Trophoblast cell (in vitro differentiated cells and primary cell): ENCODE measurements at regions not wholly inside any gene's neighbourhood (a gene's known extent, or its start where the extent isn't known, plus 50 kb on each side); places are given as distances from the start of the nearest gene placed in this dataset.

Source experiments
- DNase-seq, 2 donors: peaks; one replicate each; pipeline ENCODE4 v3.0.0-alpha.2; 2016
- H2AFZ ChIP-seq: 2 replicates; pipeline ENCODE4 v1.6.1; 2013; ENCODE audit warnings: low read length, moderate library complexity, mild to moderate bottlenecking; ENCODE audit not compliant: insufficient read depth, poor library complexity
- H2AK5ac ChIP-seq: 2 replicates; pipeline ENCODE4 v1.6.1; 2013; ENCODE audit warnings: mild to moderate bottlenecking, low read length
- H2BK120ac ChIP-seq: 2 replicates; pipeline ENCODE4 v1.6.1; 2013; ENCODE audit warnings: low read length, mild to moderate bottlenecking, moderate library complexity; ENCODE audit not compliant: insufficient read depth, poor library complexity
- H2BK12ac ChIP-seq: 2 replicates; pipeline ENCODE4 v1.6.1; 2013; ENCODE audit warnings: mild to moderate bottlenecking, low read length, moderate library complexity
- H2BK5ac ChIP-seq: 2 replicates; pipeline ENCODE4 v1.6.1; 2013; ENCODE audit warnings: low read length, low read depth, moderate library complexity, mild to moderate bottlenecking; ENCODE audit not compliant: poor library complexity
- H3K14ac ChIP-seq: 2 replicates; pipeline ENCODE4 v1.6.1; 2013; ENCODE audit warnings: mild to moderate bottlenecking, low read length
- H3K18ac ChIP-seq: 2 replicates; pipeline ENCODE4 v1.6.1; 2013; ENCODE audit warnings: mild to moderate bottlenecking, low read length
- H3K23ac ChIP-seq: 2 replicates; pipeline ENCODE4 v1.6.1; 2013; ENCODE audit warnings: low read length
- H3K27ac ChIP-seq: 2 replicates; pipeline ENCODE4 v1.5.1; 2013; ENCODE audit warnings: low read depth, mild to moderate bottlenecking, inconsistent platforms, low read length, moderate library complexity
- H3K27me3 ChIP-seq: 2 replicates; pipeline ENCODE4 v1.6.1; 2013; ENCODE audit warnings: inconsistent platforms, mild to moderate bottlenecking, low read length, moderate library complexity; ENCODE audit not compliant: insufficient read depth
- H3K36me3 ChIP-seq, 2 experiments: 1 replicate in 1 of 2; 2 replicates in 1 of 2; pipeline ENCODE4 v1.6.1; 2013; ENCODE audit warnings: low read length in 2 of 2, mild to moderate bottlenecking in 2 of 2, moderate library complexity in 1 of 2; ENCODE audit not compliant: insufficient read depth in 2 of 2, control insufficient read depth in 1 of 2
- H3K4ac ChIP-seq: 2 replicates; pipeline ENCODE4 v1.6.1; 2013; ENCODE audit warnings: low read depth, mild to moderate bottlenecking, low read length, moderate library complexity
- H3K4me1 ChIP-seq, 2 experiments: 1 replicate in 1 of 2; 2 replicates in 1 of 2; pipeline ENCODE4 v1.6.1; 2013; ENCODE audit warnings: low read length in 2 of 2, mild to moderate bottlenecking in 2 of 2, moderate library complexity in 1 of 2; ENCODE audit not compliant: insufficient read depth in 2 of 2, control insufficient read depth in 1 of 2
- H3K4me2 ChIP-seq: 2 replicates; pipeline ENCODE4 v1.6.1; 2013; ENCODE audit warnings: inconsistent platforms, mild to moderate bottlenecking, low read length, moderate library complexity
- H3K4me3 ChIP-seq: 2 replicates; pipeline ENCODE4 v1.5.1; 2013; ENCODE audit warnings: mild to moderate bottlenecking, low read depth, low read length, inconsistent platforms
- H3K79me1 ChIP-seq: one replicate; pipeline ENCODE4 v1.6.1; 2013; ENCODE audit warnings: low read length
- H3K79me2 ChIP-seq: 2 replicates; pipeline ENCODE4 v1.6.1; 2013; ENCODE audit warnings: low read length, mild to moderate bottlenecking; ENCODE audit not compliant: control insufficient read depth, insufficient read depth, poor library complexity
- H3K9ac ChIP-seq: 2 replicates; pipeline ENCODE4 v1.6.1; 2013; ENCODE audit warnings: mild to moderate bottlenecking, low read length
- H3K9me3 ChIP-seq: 2 replicates; pipeline ENCODE4 v1.6.1; 2013; ENCODE audit warnings: low read depth, mild to moderate bottlenecking, control low read depth, inconsistent platforms, low read length; ENCODE audit not compliant: insufficient read depth
- H4K12ac ChIP-seq: 2 replicates; pipeline ENCODE4 v1.6.1; 2013; ENCODE audit warnings: low read depth, mild to moderate bottlenecking, low read length, moderate library complexity
- H4K8ac ChIP-seq: 2 replicates; pipeline ENCODE4 v1.6.1; 2013; ENCODE audit warnings: low read depth, mild to moderate bottlenecking, low read length, moderate library complexity
- H4K91ac ChIP-seq: one replicate; pipeline ENCODE4 v1.6.1; 2013; ENCODE audit warnings: low read depth, mild to moderate bottlenecking, low read length, moderate library complexity
- WGBS: extraction: QIAGEN DNeasy Blood & Tissue Kit; methylation state at CpG from one replicate; pipeline ENCODE4 v1.1.7; 2013; ENCODE audit warnings: missing lambda C conversion rate; ENCODE audit not compliant: insufficient read length, insufficient coverage; ENCODE audit errors: extremely low coverage; 5-methylcytosine and 5-hydroxymethylcytosine counted together

DNA sequence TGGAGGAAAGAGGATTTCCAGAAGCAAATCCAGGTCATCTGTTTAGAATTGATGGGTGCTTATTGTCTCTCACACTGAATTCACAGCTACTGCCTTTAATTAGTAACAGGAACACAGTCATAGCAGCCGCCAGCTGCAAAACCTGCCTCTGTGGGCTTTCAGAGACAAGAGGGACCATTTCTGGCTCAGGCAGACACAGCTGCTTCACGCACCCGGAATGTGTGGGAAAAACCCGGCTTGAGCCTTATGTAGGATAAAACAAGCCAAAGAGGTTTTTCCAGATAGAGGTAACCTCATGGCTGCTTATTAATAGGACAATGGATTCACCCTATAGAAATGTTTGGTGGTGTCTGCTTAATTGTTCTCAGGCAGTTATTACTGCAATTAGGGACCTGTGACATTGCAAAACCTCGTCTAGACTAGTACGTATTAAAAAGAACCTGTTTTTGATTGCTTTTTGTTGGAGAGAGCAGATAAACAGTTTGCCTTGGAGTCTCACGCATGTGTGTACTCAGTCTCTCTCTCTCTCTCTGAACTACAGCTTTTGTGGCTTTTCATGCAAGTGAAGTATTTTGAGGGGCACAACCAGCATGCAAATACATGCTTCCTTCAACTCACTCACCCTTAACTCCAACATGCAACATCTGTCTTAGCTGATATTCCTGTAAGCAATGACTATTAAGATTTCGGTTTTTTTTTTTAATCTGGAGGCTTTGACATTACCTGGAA is 302.7 kb downstream of the PLK2 start:
- H3K9me3 ChIP-seq: peaks cover 3% of the 10 kb centered on the region
- no peak overlapping the region for H2AK5ac ChIP-seq
- no peak overlapping the region for H2AFZ ChIP-seq
- no peak overlapping the region for H3K27ac ChIP-seq
- no peak overlapping the region for H2BK120ac ChIP-seq
- H4K91ac ChIP-seq: no peak overlapping the region
- no peak overlapping the region for H2BK5ac ChIP-seq
- no peak overlapping the region for H3K4me3 ChIP-seq
- H3K79me1 ChIP-seq: no peaks in the 10 kb centered on the region
- no peak overlapping the region for H3K23ac ChIP-seq
- no peaks in the 10 kb centered on the region for H3K27me3 ChIP-seq
- no CpG with 5 or more reads among the region's 8 CpGs for WGBS
- no peaks in the 10 kb centered on the region for H3K79me2 ChIP-seq
- no peak overlapping the region for H3K4ac ChIP-seq
- H4K12ac ChIP-seq: no peak overlapping the region
- H3K14ac ChIP-seq: no peak overlapping the region
- no peak overlapping the region for H3K4me2 ChIP-seq
- peaks cover 0 to 3% of the 10 kb centered on the region in 2 experiments for H3K4me1 ChIP-seq
- H2BK12ac ChIP-seq: no peak overlapping the region
- H4K8ac ChIP-seq: no peak overlapping the region
- H3K36me3 ChIP-seq: no peaks in the 10 kb centered on the region
- no peak overlapping the region for H3K9ac ChIP-seq
- H3K18ac ChIP-seq: no peak overlapping the region
- DNase-seq: peak; percentile 61 to 66

DNA sequence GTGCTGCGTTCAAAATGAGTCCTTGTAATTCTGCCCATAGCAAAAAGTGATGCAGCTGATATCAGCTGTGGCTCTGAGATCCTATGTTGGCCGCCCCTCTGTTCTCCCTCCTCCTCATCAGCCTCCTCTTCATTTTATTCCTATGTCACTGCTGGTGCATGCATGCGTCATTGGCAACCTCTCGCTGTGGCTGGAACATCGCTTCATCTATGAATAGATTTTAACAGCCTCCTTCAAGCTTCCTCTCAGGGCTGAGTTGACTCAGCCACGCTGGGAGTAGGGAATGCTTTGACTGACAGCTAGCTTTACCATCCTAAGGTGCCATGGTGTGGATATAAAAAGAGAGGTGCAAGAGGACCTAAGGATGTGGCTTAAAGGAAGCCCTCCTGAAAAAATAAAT is 303.5 kb downstream of the PLK2 start:
- no peaks in the 10 kb centered on the region for H3K79me1 ChIP-seq
- no peak overlapping the region for H3K14ac ChIP-seq
- H2BK5ac ChIP-seq: no peak overlapping the region
- H2BK120ac ChIP-seq: no peak overlapping the region
- no peak overlapping the region for H4K12ac ChIP-seq
- no CpG with 5 or more reads among the region's 6 CpGs for WGBS
- H3K4me1 ChIP-seq: peaks cover 0 to 3% of the 10 kb centered on the region in 2 experiments
- no peak overlapping the region for H3K27ac ChIP-seq
- H4K91ac ChIP-seq: no peak overlapping the region
- H3K18ac ChIP-seq: no peak overlapping the region
- no peak overlapping the region for H3K4me2 ChIP-seq
- H3K9me3 ChIP-seq: peaks cover 3% of the 10 kb centered on the region
- peak overlapping the region; percentile 33 for H2AFZ ChIP-seq
- H3K4ac ChIP-seq: no peak overlapping the region
- no peaks in the 10 kb centered on the region for H3K27me3 ChIP-seq
- no peaks in the 10 kb centered on the region for H3K36me3 ChIP-seq
- H3K23ac ChIP-seq: no peak overlapping the region
- H4K8ac ChIP-seq: no peak overlapping the region
- H3K4me3 ChIP-seq: no peak overlapping the region
- peak overlapping the region; percentile 22 for H2BK12ac ChIP-seq
- H3K9ac ChIP-seq: no peak overlapping the region
- DNase-seq: no peak
- no peak overlapping the region for H2AK5ac ChIP-seq
- no peaks in the 10 kb centered on the region for H3K79me2 ChIP-seq

DNA sequence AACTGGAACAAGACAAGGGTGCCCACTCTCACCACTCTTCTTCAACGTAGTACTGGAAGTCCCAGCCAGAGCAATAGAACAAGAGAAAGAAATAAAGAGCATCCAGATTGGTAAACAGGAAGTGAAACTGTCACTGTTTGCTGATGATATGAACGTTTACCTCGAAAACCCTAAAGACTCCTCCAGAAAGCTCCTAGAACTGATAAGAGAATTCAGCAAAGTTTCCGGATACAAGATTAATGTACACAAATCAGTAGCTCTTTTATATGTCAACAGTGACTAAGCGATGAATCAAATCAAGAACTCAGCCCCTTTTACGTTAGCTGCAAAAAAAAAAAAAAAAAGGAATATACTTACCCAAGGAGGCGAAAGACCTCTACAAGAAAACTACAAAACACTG is 306.6 kb downstream of the PLK2 start:
- Histone ChIP-seq H3K4me3 (no peak overlapping the region), H3K36me3 (no peaks in the 10 kb centered on the region), H2AK5ac (no peak overlapping the region), H3K27me3 (no peaks in the 10 kb centered on the region), H2AFZ (no peak overlapping the region), H3K18ac (no peak overlapping the region), H3K27ac (no peak overlapping the region), H3K4ac (no peak overlapping the region), H3K14ac (no peak overlapping the region), H3K79me1 (peaks cover 3% of the 10 kb centered on the region), H3K9ac (no peak overlapping the region), H2BK120ac (no peak overlapping the region), H4K8ac (no peak overlapping the region), H3K23ac (no peak overlapping the region), H3K4me2 (no peak overlapping the region), H3K79me2 (no peaks in the 10 kb centered on the region), H3K4me1 (peaks cover 0 to 3% of the 10 kb centered on the region in 2 experiments), H3K9me3 (no peaks in the 10 kb centered on the region), H2BK5ac (no peak overlapping the region), H4K91ac (no peak overlapping the region), H2BK12ac (no peak overlapping the region), H4K12ac (no peak overlapping the region)
- no peak for DNase-seq
- no CpG with 5 or more reads among the region's 7 CpGs for WGBS

DNA sequence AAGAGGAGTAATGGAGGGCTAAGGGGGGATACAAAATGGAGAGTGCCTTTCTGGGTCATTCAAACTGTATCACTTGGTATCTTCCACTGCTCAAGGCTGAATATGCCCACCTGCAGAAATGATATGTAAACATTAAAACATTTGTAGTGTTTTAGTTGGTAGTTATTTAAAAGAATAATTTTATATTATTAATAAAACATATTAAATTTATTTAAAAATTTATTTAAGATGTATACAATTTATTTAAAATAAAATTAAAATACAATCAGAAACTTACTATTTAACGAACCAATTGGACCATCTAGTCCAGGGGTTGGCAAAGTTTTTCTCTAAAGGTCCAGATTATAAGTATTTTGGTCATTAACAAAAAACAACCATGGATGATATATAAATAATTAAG is 308.5 kb downstream of the PLK2 start:
- Histone ChIP-seq H3K4ac (no peak overlapping the region), H2BK120ac (no peak overlapping the region), H2BK12ac (no peak overlapping the region), H3K14ac (no peak overlapping the region), H3K4me3 (no peak overlapping the region), H3K4me1 (peaks cover 0 to 3% of the 10 kb centered on the region in 2 experiments), H3K79me1 (peaks cover 3% of the 10 kb centered on the region), H3K4me2 (no peak overlapping the region), H2BK5ac (no peak overlapping the region), H2AFZ (no peak overlapping the region), H3K9me3 (no peaks in the 10 kb centered on the region), H3K23ac (no peak overlapping the region), H3K27ac (no peak overlapping the region), H4K12ac (no peak overlapping the region), H2AK5ac (no peak overlapping the region), H3K79me2 (no peaks in the 10 kb centered on the region), H3K9ac (no peak overlapping the region), H4K91ac (no peak overlapping the region), H4K8ac (no peak overlapping the region), H3K18ac (no peak overlapping the region), H3K36me3 (no peaks in the 10 kb centered on the region), H3K27me3 (no peaks in the 10 kb centered on the region)
- no CpG with 5 or more reads among the region's 1 CpG for WGBS
- no peak for DNase-seq
